ENCODE measurements at regions not wholly inside any gene's neighbourhood (a gene's known extent, or its start where the extent isn't known, plus 50 kb on each side); places are given as distances from the start of the nearest gene placed in this dataset.
A peak's percentile ranks its signal among the peaks of the same experiment; 100 is the strongest.
"Not testable (repeated sequence)": the region's sequence is repeated elsewhere in the genome, so short reads cannot be mapped to it uniquely, and the experiment has no call there.

GRCh38 chr6:7006515-7007191 is 101.1 kb upstream of the RREB1 start:
- no peak for DNase-seq (ENCODE audit: low spot score in 2 of 2, unreplicated experiment in 2 of 2)
- H3K27me3 Mint-ChIP-seq (ENCODE audit: low read depth): no peaks in the 10 kb centered on the region
- H3K4me1 Mint-ChIP-seq: peaks cover 2% of the 10 kb centered on the region
- TF ChIP-seq CTCF (IDR thresholded peaks at IDR 0.05; ENCODE audit: unreplicated experiment): no peak
- H3K9me3 Mint-ChIP-seq: no peaks in the 10 kb centered on the region
- no peak overlapping the region for H3K27ac Mint-ChIP-seq
- H3K36me3 Mint-ChIP-seq: no peaks in the 10 kb centered on the region
- no peak overlapping the region for H3K4me3 Mint-ChIP-seq

DNA sequence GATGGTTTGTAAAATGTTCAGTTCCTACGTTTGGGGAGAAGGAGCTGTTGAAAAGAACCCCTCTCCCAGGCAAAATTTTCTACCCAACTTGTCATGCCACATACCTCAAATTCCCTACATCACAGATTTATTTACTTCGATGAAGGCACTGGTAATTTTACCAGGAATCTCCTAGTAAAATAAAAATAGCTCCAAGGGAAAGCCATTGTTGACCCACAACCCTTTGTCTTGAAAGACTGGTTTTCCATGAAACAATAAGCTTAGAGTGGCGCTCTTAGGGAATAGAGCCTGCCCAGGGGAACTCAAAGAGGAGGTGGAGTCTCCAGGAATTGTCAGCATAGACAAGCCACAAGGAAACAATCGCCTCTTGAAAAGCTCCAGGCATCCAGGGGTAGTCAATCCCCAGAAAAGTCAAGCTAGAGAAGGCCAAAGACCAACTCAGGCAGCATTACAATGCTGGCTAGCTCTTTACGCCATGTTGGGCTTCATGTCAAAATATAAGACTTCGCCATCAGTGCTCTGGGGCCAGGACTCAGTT is 99.2 kb upstream of the RREB1 start:
- Mint-ChIP-seq H3K4me3 (no peak overlapping the region), H3K36me3 (no peaks in the 10 kb centered on the region), H3K4me1 (peaks cover 2% of the 10 kb centered on the region), H3K27me3 (ENCODE audit: low read depth) (no peaks in the 10 kb centered on the region), H3K9me3 (no peaks in the 10 kb centered on the region), H3K27ac (peak overlapping the region; percentile 33)
- no peak for TF ChIP-seq CTCF (IDR thresholded peaks at IDR 0.05; ENCODE audit: unreplicated experiment)
- DNase-seq (ENCODE audit: low spot score in 2 of 2, unreplicated experiment in 2 of 2): no peak

- Mint-ChIP-seq H3K36me3 (no peaks in the 10 kb centered on the region), H3K27ac (no peak overlapping the region), H3K9me3 (no peaks in the 10 kb centered on the region), H3K4me3 (no peak overlapping the region), H3K27me3 (ENCODE audit: low read depth) (no peaks in the 10 kb centered on the region), H3K4me1 (no peaks in the 10 kb centered on the region)
- no peak for TF ChIP-seq CTCF (IDR thresholded peaks at IDR 0.05; ENCODE audit: unreplicated experiment)
- DNase-seq (ENCODE audit: low spot score in 2 of 2, unreplicated experiment in 2 of 2): no peak
Observed at GRCh38 chr6:7016226-7016625, 91.5 kb upstream of the RREB1 start.

- Mint-ChIP-seq H3K4me3 (no peak overlapping the region), H3K36me3 (no peaks in the 10 kb centered on the region), H3K9me3 (no peaks in the 10 kb centered on the region), H3K27ac (no peak overlapping the region), H3K4me1 (no peaks in the 10 kb centered on the region), H3K27me3 (ENCODE audit: low read depth) (no peaks in the 10 kb centered on the region)
- no peak for DNase-seq (ENCODE audit: low spot score in 2 of 2, unreplicated experiment in 2 of 2)
- TF ChIP-seq CTCF (IDR thresholded peaks at IDR 0.05; ENCODE audit: unreplicated experiment): no peak
Observed at GRCh38 chr6:7021301-7021700, 86.5 kb upstream of the RREB1 start.

DNA sequence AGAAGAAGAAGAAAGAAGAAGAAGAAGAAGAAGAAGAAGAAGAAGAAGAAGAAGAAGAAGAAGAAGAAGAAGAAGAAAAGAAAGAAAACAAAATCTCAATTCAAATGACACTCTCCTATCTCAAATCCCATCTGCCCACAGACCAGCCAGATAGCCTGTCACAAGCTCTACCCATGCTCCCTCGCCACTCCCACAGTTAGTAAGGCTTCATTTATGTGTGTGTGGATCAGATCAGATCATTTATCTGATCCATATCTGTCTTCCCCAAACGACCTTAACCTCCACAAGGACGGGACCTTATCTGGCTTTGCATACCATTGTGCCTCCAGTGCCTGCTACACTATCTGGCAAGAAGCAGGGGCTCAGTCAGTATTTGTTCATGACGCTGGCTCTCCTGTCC is 81.9 kb upstream of the RREB1 start:
- H3K4me1 Mint-ChIP-seq: no peaks in the 10 kb centered on the region
- H3K4me3 Mint-ChIP-seq: no peak overlapping the region
- peaks cover 10% of the 10 kb centered on the region for H3K9me3 Mint-ChIP-seq
- no peak for DNase-seq (ENCODE audit: low spot score in 2 of 2, unreplicated experiment in 2 of 2)
- H3K36me3 Mint-ChIP-seq: no peaks in the 10 kb centered on the region
- H3K27ac Mint-ChIP-seq: no peak overlapping the region
- no peak for TF ChIP-seq CTCF (IDR thresholded peaks at IDR 0.05; ENCODE audit: unreplicated experiment)
- H3K27me3 Mint-ChIP-seq (ENCODE audit: low read depth): no peaks in the 10 kb centered on the region

DNA sequence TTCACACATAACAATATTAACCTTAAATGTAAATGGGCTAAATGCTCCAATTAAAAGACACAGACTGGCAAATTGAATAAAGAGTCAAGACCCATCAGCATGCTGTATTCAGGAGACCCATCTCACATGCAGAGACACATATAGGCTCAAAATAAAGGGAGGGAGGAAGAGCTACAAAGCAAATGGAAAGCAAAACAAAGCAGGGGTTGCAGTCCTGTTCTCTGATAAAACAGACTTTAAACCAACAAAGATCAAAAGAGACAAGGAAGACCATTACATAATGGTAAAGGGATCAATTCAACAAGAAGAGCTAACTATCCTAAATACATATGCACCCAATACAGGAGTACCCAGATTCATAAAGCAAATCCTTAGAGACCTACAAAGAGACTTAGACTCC is 78.8 kb upstream of the RREB1 start:
- H3K4me3 Mint-ChIP-seq; H3K27ac Mint-ChIP-seq; H3K4me1 Mint-ChIP-seq; DNase-seq (ENCODE audit: low spot score in 2 of 2, unreplicated experiment in 2 of 2); H3K27me3 Mint-ChIP-seq (ENCODE audit: low read depth); H3K36me3 Mint-ChIP-seq: not testable (repeated sequence)
- peaks cover 13% of the 10 kb centered on the region for H3K9me3 Mint-ChIP-seq

GRCh38 chr6:7030968-7031367 is 76.8 kb upstream of the RREB1 start:
- not testable (repeated sequence) for DNase-seq (ENCODE audit: low spot score in 2 of 2, unreplicated experiment in 2 of 2); H3K36me3 Mint-ChIP-seq; H3K4me3 Mint-ChIP-seq; H3K4me1 Mint-ChIP-seq; H3K27me3 Mint-ChIP-seq (ENCODE audit: low read depth); H3K27ac Mint-ChIP-seq
- H3K9me3 Mint-ChIP-seq: peaks cover 13% of the 10 kb centered on the region
